Body of pancreas (tissue), 1 donor: ENCODE measurements at regions not wholly inside any gene's neighbourhood (a gene's known extent, or its start where the extent isn't known, plus 50 kb on each side); places are given as distances from the start of the nearest gene placed in this dataset. TPM values are rescaled to one million over a fixed set of nuclear protein-coding genes. Genes with fewer than 3 reads are reported as not detected.

Experiments used
- small RNA-seq: library from RNA; depleted of rRNA; stranded (forward); fragments of <200 nt; gene quantifications from one replicate; pipeline ENCODE3, GENCODE V24; 2016

Small RNA genes lying in the stretch of these regions (small RNA-seq; reads per million reads assigned to genes)
- not detected for gene EIF4A1P13
- gene RF00272, result not detected
